RWPE1 (cell line): ENCODE measurements at regions not wholly inside any gene's neighbourhood (a gene's known extent, or its start where the extent isn't known, plus 50 kb on each side); places are given as distances from the start of the nearest gene placed in this dataset.

Experiments used
- CTCF ChIA-PET: fragments of 350-600 bp; sonication (Branson Sonifier 250); formaldehyde crosslinking; extraction: SDS; loops from one replicate; lab custom pipeline; 2021; lab: Yijun Ruan, JAX
- POLR2A ChIA-PET: fragments of 400-600 bp; formaldehyde crosslinking; extraction: SDS; loops from one replicate; lab custom pipeline; 2020; ENCODE audit warnings: antibody characterized with exemption; ENCODE audit not compliant: low non-redundant PET; lab: Yijun Ruan, JAX
- DNase-seq: peaks from one replicate; pipeline ENCODE4 v3.0.0; 2012; ENCODE audit warnings: low spot score
- H3K27ac ChIP-seq: fragments of 450-650 bp; 2 replicates; pipeline ENCODE4 v1.5.1; 2017
- CTCF ChIP-seq: fragments of 450-650 bp; conservative IDR thresholded peaks from 2 replicates; pipeline ENCODE4 v1.5.1; 2017; ENCODE audit warnings: low read depth, mild to moderate bottlenecking

GRCh38 chr1:5399771-5400170, 592.5 kb downstream of the NPHP4 start:
- DNase-seq: no peak
- ChIA-PET CTCF (no interaction called here), POLR2A (no interaction called here)
- no peak for TF ChIP-seq CTCF
- no peak overlapping the region for H3K27ac ChIP-seq

- ChIA-PET CTCF (no interaction called here), POLR2A (no interaction called here)
- no peak for DNase-seq
- no peak overlapping the region for H3K27ac ChIP-seq
- no peak for TF ChIP-seq CTCF
These were observed 595.6 kb downstream of the NPHP4 start for GRCh38 chr1:5396593-5396992.

GRCh38 chr1:5394111-5394510, 598.1 kb downstream of the NPHP4 start:
- DNase-seq: no peak
- no peak for TF ChIP-seq CTCF
- ChIA-PET POLR2A (no interaction called here), CTCF (interaction anchor here (0.6 kb wide), 1 partner anchor 75 kb away, joined by 4 read pairs; no protein-coding TSS in a partner anchor)
- H3K27ac ChIP-seq: no peak overlapping the region

- CTCF ChIA-PET: no interaction called here
- DNase-seq: no peak
- POLR2A ChIA-PET: no interaction called here
- H3K27ac ChIP-seq: no peak overlapping the region
- no peak for TF ChIP-seq CTCF
These were observed 598.6 kb downstream of the NPHP4 start for GRCh38 chr1:5393603-5394002.

GRCh38 chr1:5393146-5393545, 599.1 kb downstream of the NPHP4 start:
- ChIA-PET POLR2A (no interaction called here), CTCF (no interaction called here)
- no peak for TF ChIP-seq CTCF
- no peak for DNase-seq
- H3K27ac ChIP-seq: no peak overlapping the region

GRCh38 chr1:5391725-5392124, 600.5 kb downstream of the NPHP4 start:
- H3K27ac ChIP-seq: no peak overlapping the region
- POLR2A ChIA-PET: no interaction called here
- no peak for DNase-seq
- CTCF ChIA-PET: interaction anchor here (0.9 kb wide), 1 partner anchor 354 kb away, joined by 3 read pairs; no protein-coding TSS in a partner anchor
- no peak for TF ChIP-seq CTCF
